ENCODE measurements at regions not wholly inside any gene's neighbourhood (a gene's known extent, or its start where the extent isn't known, plus 50 kb on each side); places are given as distances from the start of the nearest gene placed in this dataset.

- Histone ChIP-seq H3K4ac (ENCODE audit: low read depth, low read length) (no peak overlapping the region), H3K23ac (ENCODE audit: insufficient read length, low read depth, low read length) (no peak overlapping the region), H3K79me2 (ENCODE audit: insufficient read depth, low read length) (no peaks in the 10 kb centered on the region), H4K5ac (ENCODE audit: insufficient read length, low read depth, low read length) (no peak overlapping the region), H3K27ac (ENCODE audit: insufficient read length, low read depth, low read length) (no peak overlapping the region), H3K4me2 (ENCODE audit: insufficient read depth, insufficient read length, low read length) (no peak overlapping the region), H3T11ph (ENCODE audit: low read length) (no peak overlapping the region), H3K18ac (ENCODE audit: insufficient read length, low read depth, low read length) (no peak overlapping the region), H4K8ac (replicated peaks; ENCODE audit: insufficient read length, low read depth, low read length) (no peak overlapping the region), H2BK5ac (ENCODE audit: insufficient read length, low read length) (no peak overlapping the region), H2BK12ac (ENCODE audit: insufficient read length, low read depth, low read length) (no peak overlapping the region), H3K9ac (ENCODE audit: extremely low read depth, insufficient read length, low read length) (no peak overlapping the region), H4K20me1 (ENCODE audit: control insufficient read depth, insufficient read depth, insufficient read length) (no peaks in the 10 kb centered on the region), H2AFZ (ENCODE audit: low read length) (no peak overlapping the region), H3K79me1 (ENCODE audit: insufficient read depth, low read depth, low read length, poor library complexity, severe bottlenecking) (no peaks in the 10 kb centered on the region), H4K91ac (ENCODE audit: insufficient read length, low read depth, low read length) (no peak overlapping the region), H3K4me1 (ENCODE audit: insufficient read depth, low read length) (no peaks in the 10 kb centered on the region), H2BK20ac (ENCODE audit: low read depth, low read length, poor library complexity, severe bottlenecking) (no peak overlapping the region), H2AK5ac (ENCODE audit: insufficient read length, low read length) (no peak overlapping the region), H3K9me3 (ENCODE audit: control insufficient read depth, low read depth, low read length) (no peaks in the 10 kb centered on the region), H3K14ac (ENCODE audit: insufficient read depth, low read length) (no peak overlapping the region), H2BK15ac (ENCODE audit: low read depth, low read length) (no peak overlapping the region), H3K23me2 (ENCODE audit: insufficient read length, low read depth, low read length, poor library complexity, severe bottlenecking) (no peaks in the 10 kb centered on the region), H2BK120ac (ENCODE audit: low read depth, low read length, poor library complexity, severe bottlenecking) (no peak overlapping the region), H3K56ac (ENCODE audit: insufficient read length, low read depth, low read length) (no peak overlapping the region), H3K27me3 (ENCODE audit: insufficient read depth, low read length) (no peaks in the 10 kb centered on the region)
- Mint-ChIP-seq H3K4me3 (no peak overlapping the region), H3K27me3 (ENCODE audit: low read depth) (no peaks in the 10 kb centered on the region), H3K9me3 (peaks cover 0 to 2% of the 10 kb centered on the region in 2 experiments; a peak in 1 of 5 replicates), H3K36me3 (ENCODE audit: insufficient read depth in 1 of 3, low read depth in 3 of 3) (no peaks in the 10 kb centered on the region), H3K4me1 (peaks cover 5 to 6% of the 10 kb centered on the region in 2 experiments), H3K27ac (no peak overlapping the region)
- TF ChIP-seq CTCF (conservative IDR thresholded peaks at IDR 0.05) = no peak
- no peak for DNase-seq
Measured at GRCh38 chr13:61891401-61891800, 475.8 kb upstream of the PCDH20 start.
